ENCODE measurements at regions not wholly inside any gene's neighbourhood (a gene's known extent, or its start where the extent isn't known, plus 50 kb on each side); places are given as distances from the start of the nearest gene placed in this dataset.

GRCh38 chr15:93201940-93202339 is 112.9 kb upstream of the RGMA start:
- no peak overlapping the region for H3K9ac ChIP-seq (replicated peaks in 1 of 4; ENCODE audit: extremely low read depth in 1 of 4, low read depth in 3 of 4, low read length in 3 of 4)
- H4K8ac ChIP-seq (ENCODE audit: extremely low read depth, insufficient read depth, low read length): no peak overlapping the region
- H3K79me2 ChIP-seq (ENCODE audit: control insufficient read depth in 1 of 2, insufficient read depth in 2 of 2, low read length in 2 of 2): no peaks in the 10 kb centered on the region
- H2BK120ac ChIP-seq (replicated peaks; ENCODE audit: low read depth, low read length): no peak overlapping the region
- DNase-seq (ENCODE audit: low read depth in 1 of 2, low spot score in 2 of 2) (no peak), FAIRE-seq (no peak)
- no peaks in the 10 kb centered on the region for H3K36me3 ChIP-seq (ENCODE audit: control insufficient read depth in 2 of 4, insufficient read depth in 4 of 4, low read length in 3 of 4)
- H3K27ac ChIP-seq (ENCODE audit: low read depth, low read length): no peak overlapping the region
- ChIA-PET CTCF (ENCODE audit: partially characterized antibody) (interaction anchor here (0.8 to 3.8 kb wide), 6 partner anchors 17 to 918 kb away, joined by 3 to 9 read pairs (median 4); no protein-coding TSS in a partner anchor), POLR2A (ENCODE audit: partially characterized antibody) (interaction anchor here (1.4 kb wide), 1 partner anchor 142 kb away, joined by 3 read pairs; no protein-coding TSS in a partner anchor)
- H2BK20ac ChIP-seq (ENCODE audit: low read length): no peak overlapping the region
- no peaks in the 10 kb centered on the region for H3K23me2 ChIP-seq (ENCODE audit: low read depth, low read length)
- no peak overlapping the region for H4K5ac ChIP-seq (ENCODE audit: insufficient read length, low read depth, low read length)
- no peak overlapping the region for H3K14ac ChIP-seq (ENCODE audit: insufficient read length)
- H3K4me1 ChIP-seq (replicated peaks in 1 of 4; ENCODE audit: control insufficient read depth in 3 of 4, insufficient read depth in 4 of 4, low read length in 3 of 4): peaks cover 0 to 10% (median 1%) of the 10 kb centered on the region in 4 experiments; a peak in 4 of 7 replicates
- WGBS, 2 experiments (ENCODE audit: extremely low coverage in 1 of 2, insufficient coverage in 1 of 2, insufficient read length in 1 of 2, insufficient replicate concordance in 2 of 2, low coverage in 1 of 2, low lambda C conversion rate in 2 of 2, missing lambda C conversion rate in 1 of 2): 88% methylated on average over 4 of the region's 4 CpGs; no CpG with 5 or more reads in 1 of the 2 experiments
- no peak overlapping the region for H3K56ac ChIP-seq (replicated peaks; ENCODE audit: insufficient read length, low read depth, low read length)
- H2BK15ac ChIP-seq (ENCODE audit: low read length): no peak overlapping the region
- H2AK5ac ChIP-seq (ENCODE audit: low read depth, low read length): no peak overlapping the region
- no peak overlapping the region for H3K4me2 ChIP-seq (ENCODE audit: insufficient read depth in 1 of 2, low read depth in 2 of 2, low read length in 2 of 2)
- H2AFZ ChIP-seq (ENCODE audit: low read length): no peak overlapping the region
- H3K4me3 ChIP-seq (ENCODE audit: extremely low read depth in 1 of 4, insufficient read depth in 2 of 4, low read depth in 3 of 4, low read length in 4 of 4): no peak overlapping the region
- H4K91ac ChIP-seq (replicated peaks; ENCODE audit: insufficient read length, low read length): no peak overlapping the region
- no peaks in the 10 kb centered on the region; a peak in 1 of 7 replicates for H3K27me3 ChIP-seq (replicated peaks in 1 of 4; ENCODE audit: control insufficient read depth in 3 of 4, extremely low read depth in 1 of 4, insufficient read depth in 3 of 4, low read length in 3 of 4)
- H3K4ac ChIP-seq (replicated peaks; ENCODE audit: insufficient read length, low read depth, low read length): no peak overlapping the region
- no peak overlapping the region for H3K23ac ChIP-seq (ENCODE audit: insufficient read length)
- no peaks in the 10 kb centered on the region for H3K79me1 ChIP-seq (ENCODE audit: low read depth, low read length)
- no peak overlapping the region for H3K18ac ChIP-seq (ENCODE audit: extremely low read depth, low read length)
- H4K20me1 ChIP-seq (replicated peaks in 1 of 2; ENCODE audit: control insufficient read depth in 1 of 2, insufficient read depth in 2 of 2, low read length in 2 of 2): no peaks in the 10 kb centered on the region
- H2BK5ac ChIP-seq (ENCODE audit: low read depth, low read length): no peak overlapping the region
- no peaks in the 10 kb centered on the region for H3K9me3 ChIP-seq (ENCODE audit: insufficient read depth in 2 of 2, low read depth in 1 of 2, low read length in 1 of 2)
- no peak overlapping the region for H2BK12ac ChIP-seq (ENCODE audit: low read depth, low read length)

Measured in H1 (cell line).